ENCODE measurements at regions not wholly inside any gene's neighbourhood (a gene's known extent, or its start where the extent isn't known, plus 50 kb on each side); places are given as distances from the start of the nearest gene placed in this dataset.
"Not testable (repeated sequence)": the region's sequence is repeated elsewhere in the genome, so short reads cannot be mapped to it uniquely, and the experiment has no call there.

GRCh38 chr12:78331181-78331580, 500.5 kb downstream of the NAV3 start:
- DNase-seq (ENCODE audit: extremely low spot score, insufficient read length, low read depth) (no peak), FAIRE-seq (no peak)

GRCh38 chr12:78331753-78332152, 501.1 kb downstream of the NAV3 start:
- DNase-seq (ENCODE audit: extremely low spot score, insufficient read length, low read depth) (no peak), FAIRE-seq (no peak)

GRCh38 chr12:78338054-78338785, 507.5 kb downstream of the NAV3 start:
- DNase-seq (ENCODE audit: extremely low spot score, insufficient read length, low read depth) (no peak), FAIRE-seq (no peak)

- DNase-seq (ENCODE audit: extremely low spot score, insufficient read length, low read depth): no peak
- FAIRE-seq: no peak
Observed at GRCh38 chr12:78340406-78340805, 509.7 kb downstream of the NAV3 start.

GRCh38 chr12:78343657-78344056, 513.0 kb downstream of the NAV3 start:
- FAIRE-seq (no peak), DNase-seq (ENCODE audit: extremely low spot score, insufficient read length, low read depth) (no peak)

- DNase-seq (ENCODE audit: extremely low spot score, insufficient read length, low read depth) (no peak), FAIRE-seq (no peak)
Observed at GRCh38 chr12:78359520-78359919, 505.1 kb upstream of the SYT1 start.

- DNase-seq (ENCODE audit: extremely low spot score, insufficient read length, low read depth) (no peak), FAIRE-seq (no peak)
Observed at GRCh38 chr12:78361683-78362082, 502.9 kb upstream of the SYT1 start.

- FAIRE-seq (no peak), DNase-seq (ENCODE audit: extremely low spot score, insufficient read length, low read depth) (no peak)
Observed at GRCh38 chr12:78371284-78371683, 493.3 kb upstream of the SYT1 start.

GRCh38 chr12:78375461-78375860, 489.1 kb upstream of the SYT1 start:
- DNase-seq (ENCODE audit: extremely low spot score, insufficient read length, low read depth) (no peak), FAIRE-seq (no peak)

- DNase-seq (ENCODE audit: extremely low spot score, insufficient read length, low read depth) (no peak), FAIRE-seq (no peak)
Observed at GRCh38 chr12:78376257-78376656, 488.3 kb upstream of the SYT1 start.

- not testable (repeated sequence) for DNase-seq (ENCODE audit: extremely low spot score, insufficient read length, low read depth); FAIRE-seq
Observed at GRCh38 chr12:78379065-78379464, 485.5 kb upstream of the SYT1 start.

GRCh38 chr12:78383414-78383813, 481.2 kb upstream of the SYT1 start:
- DNase-seq (ENCODE audit: extremely low spot score, insufficient read length, low read depth) (no peak), FAIRE-seq (no peak)

- FAIRE-seq: no peak
- DNase-seq (ENCODE audit: extremely low spot score, insufficient read length, low read depth): no peak
Observed at GRCh38 chr12:78384541-78384940, 480.0 kb upstream of the SYT1 start.

- DNase-seq (ENCODE audit: extremely low spot score, insufficient read length, low read depth): no peak
- no peak for FAIRE-seq
Observed at GRCh38 chr12:78385541-78385940, 479.0 kb upstream of the SYT1 start.

GRCh38 chr12:78386871-78387270, 477.7 kb upstream of the SYT1 start:
- no peak for FAIRE-seq

GRCh38 chr12:78387721-78388120, 476.9 kb upstream of the SYT1 start:
- FAIRE-seq: no peak

More at GRCh38 chr12:78386871-78387270, 477.7 kb upstream of the SYT1 start:
- no peak for DNase-seq (ENCODE audit: extremely low spot score, insufficient read length, low read depth)

GRCh38 chr12:78388461-78388860, 476.1 kb upstream of the SYT1 start:
- DNase-seq (ENCODE audit: extremely low spot score, insufficient read length, low read depth) (no peak), FAIRE-seq (no peak)

More at GRCh38 chr12:78387721-78388120, 476.9 kb upstream of the SYT1 start:
- no peak for DNase-seq (ENCODE audit: extremely low spot score, insufficient read length, low read depth)

GRCh38 chr12:78390920-78391319, 473.7 kb upstream of the SYT1 start:
- FAIRE-seq (no peak), DNase-seq (ENCODE audit: extremely low spot score, insufficient read length, low read depth) (no peak)

- DNase-seq (ENCODE audit: extremely low spot score, insufficient read length, low read depth) (no peak), FAIRE-seq (no peak)
Observed at GRCh38 chr12:78392918-78393317, 471.7 kb upstream of the SYT1 start.

- DNase-seq (ENCODE audit: extremely low spot score, insufficient read length, low read depth) (no peak), FAIRE-seq (no peak)
Observed at GRCh38 chr12:78395961-78396360, 468.6 kb upstream of the SYT1 start.

- DNase-seq (ENCODE audit: extremely low spot score, insufficient read length, low read depth): no peak
- no peak for FAIRE-seq
Observed at GRCh38 chr12:78396538-78396937, 468.0 kb upstream of the SYT1 start.

GRCh38 chr12:78398750-78399149, 465.8 kb upstream of the SYT1 start:
- DNase-seq (ENCODE audit: extremely low spot score, insufficient read length, low read depth) (no peak), FAIRE-seq (no peak)
